ENCODE measurements at regions not wholly inside any gene's neighbourhood (a gene's known extent, or its start where the extent isn't known, plus 50 kb on each side); places are given as distances from the start of the nearest gene placed in this dataset.
"Not testable (repeated sequence)": the region's sequence is repeated elsewhere in the genome, so short reads cannot be mapped to it uniquely, and the experiment has no call there.

- no peak for DNase-seq
Observed at GRCh38 chrX:66902081-66902480, 263.2 kb upstream of the EDA2R start.

GRCh38 chrX:66900886-66901285 lies 262.0 kb upstream of the EDA2R start:
- DNase-seq = no peak

- DNase-seq = no peak
Observed at GRCh38 chrX:66892004-66892403, 253.1 kb upstream of the EDA2R start.

GRCh38 chrX:66889418-66889817 lies 250.5 kb upstream of the EDA2R start:
- no peak for DNase-seq

GRCh38 chrX:66882101-66882500 lies 243.2 kb upstream of the EDA2R start:
- DNase-seq = no peak

GRCh38 chrX:66876776-66877175 lies 237.9 kb upstream of the EDA2R start:
- no peak for DNase-seq

- DNase-seq = no peak
Observed at GRCh38 chrX:66872771-66873170, 233.9 kb upstream of the EDA2R start.

GRCh38 chrX:66863721-66864120 lies 224.8 kb upstream of the EDA2R start:
- DNase-seq = no peak

GRCh38 chrX:66833426-66833825 lies 194.5 kb upstream of the EDA2R start:
- DNase-seq = no peak

GRCh38 chrX:66815227-66815626 lies 176.3 kb upstream of the EDA2R start:
- no peak for DNase-seq

- DNase-seq = not testable (repeated sequence)
Observed at GRCh38 chrX:66794514-66794913, 155.6 kb upstream of the EDA2R start.

GRCh38 chrX:66766318-66766717 lies 127.4 kb upstream of the EDA2R start:
- DNase-seq = no peak

GRCh38 chrX:66760651-66761050 lies 121.8 kb upstream of the EDA2R start:
- DNase-seq = no peak

GRCh38 chrX:66756717-66757116 lies 117.8 kb upstream of the EDA2R start:
- no peak for DNase-seq

GRCh38 chrX:66751136-66751782 lies 112.4 kb upstream of the EDA2R start:
- DNase-seq = no peak

- not testable (repeated sequence) for DNase-seq
Observed at GRCh38 chrX:66744519-66744918, 105.6 kb upstream of the EDA2R start.

GRCh38 chrX:66731398-66731797 lies 92.5 kb upstream of the EDA2R start:
- DNase-seq = peak; percentile 34

- DNase-seq = peak; percentile 68
Observed at GRCh38 chrX:66728818-66729271, 90.0 kb upstream of the EDA2R start.

GRCh38 chrX:66717926-66718325 lies 79.0 kb upstream of the EDA2R start:
- peak; percentile 49 for DNase-seq

GRCh38 chrX:66698273-66699204 lies 59.7 kb upstream of the EDA2R start:
- DNase-seq = no peak

GRCh38 chrX:66692512-66692911 lies 53.6 kb upstream of the EDA2R start:
- not testable (repeated sequence) for DNase-seq
